ENCODE measurements at regions not wholly inside any gene's neighbourhood (a gene's known extent, or its start where the extent isn't known, plus 50 kb on each side); places are given as distances from the start of the nearest gene placed in this dataset.

DNA sequence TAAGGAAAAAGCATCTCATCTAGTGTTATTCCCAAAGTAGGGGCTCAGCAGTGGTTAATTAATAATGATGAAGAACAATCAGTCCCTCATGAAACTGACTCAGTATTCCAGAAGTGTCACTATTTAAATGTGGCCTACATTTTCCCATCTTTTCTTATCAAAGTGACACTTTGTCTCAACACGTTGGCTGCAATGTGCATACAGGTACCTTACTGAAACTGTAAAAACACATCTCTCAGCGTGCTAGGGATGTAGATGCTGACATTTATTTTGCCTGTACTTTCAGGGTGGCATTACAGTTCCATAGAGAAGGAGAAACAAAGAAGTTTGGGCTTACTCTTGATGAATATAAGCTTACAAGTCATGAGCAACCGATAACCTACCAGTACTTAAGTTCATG, 58.3 kb upstream of the FAT3 start:
- TF ChIP-seq, protein P1, sequence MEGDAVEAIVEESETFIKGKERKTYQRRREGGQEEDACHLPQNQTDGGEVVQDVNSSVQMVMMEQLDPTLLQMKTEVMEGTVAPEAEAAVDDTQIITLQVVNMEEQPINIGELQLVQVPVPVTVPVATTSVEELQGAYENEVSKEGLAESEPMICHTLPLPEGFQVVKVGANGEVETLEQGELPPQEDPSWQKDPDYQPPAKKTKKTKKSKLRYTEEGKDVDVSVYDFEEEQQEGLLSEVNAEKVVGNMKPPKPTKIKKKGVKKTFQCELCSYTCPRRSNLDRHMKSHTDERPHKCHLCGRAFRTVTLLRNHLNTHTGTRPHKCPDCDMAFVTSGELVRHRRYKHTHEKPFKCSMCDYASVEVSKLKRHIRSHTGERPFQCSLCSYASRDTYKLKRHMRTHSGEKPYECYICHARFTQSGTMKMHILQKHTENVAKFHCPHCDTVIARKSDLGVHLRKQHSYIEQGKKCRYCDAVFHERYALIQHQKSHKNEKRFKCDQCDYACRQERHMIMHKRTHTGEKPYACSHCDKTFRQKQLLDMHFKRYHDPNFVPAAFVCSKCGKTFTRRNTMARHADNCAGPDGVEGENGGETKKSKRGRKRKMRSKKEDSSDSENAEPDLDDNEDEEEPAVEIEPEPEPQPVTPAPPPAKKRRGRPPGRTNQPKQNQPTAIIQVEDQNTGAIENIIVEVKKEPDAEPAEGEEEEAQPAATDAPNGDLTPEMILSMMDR (IDR thresholded peaks at IDR 0.05) = no peak
- TF ChIP-seq POLR2AphosphoS5 (IDR thresholded peaks at IDR 0.05) (no peak), POLR2A (IDR thresholded peaks at IDR 0.05; ENCODE audit: low read depth) (no peak), EP300 (IDR thresholded peaks at IDR 0.05) (no peak)
